ENCODE measurements at regions not wholly inside any gene's neighbourhood (a gene's known extent, or its start where the extent isn't known, plus 50 kb on each side); places are given as distances from the start of the nearest gene placed in this dataset.

DNA sequence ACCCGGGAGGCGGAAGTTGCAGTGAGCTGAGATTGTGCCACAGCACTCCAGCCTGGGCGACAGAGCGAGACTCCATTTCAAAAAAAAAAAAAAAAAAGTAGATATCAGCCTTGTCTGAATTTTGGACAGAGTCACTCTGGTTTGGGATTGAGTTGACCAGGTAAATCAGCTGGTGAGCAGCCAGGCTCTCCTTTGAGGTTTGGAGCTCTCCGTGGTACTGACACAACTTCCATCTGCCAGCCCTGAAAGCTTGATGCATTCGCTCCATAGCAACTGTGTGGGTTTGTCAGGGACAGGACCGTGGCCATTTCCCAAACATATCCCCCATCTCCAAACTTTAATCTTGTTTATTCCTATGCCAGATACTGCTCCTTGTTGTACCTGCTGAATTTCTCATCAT is 155.2 kb downstream of the DMRTA2 start (continued):
- TF ChIP-seq, protein P1, sequence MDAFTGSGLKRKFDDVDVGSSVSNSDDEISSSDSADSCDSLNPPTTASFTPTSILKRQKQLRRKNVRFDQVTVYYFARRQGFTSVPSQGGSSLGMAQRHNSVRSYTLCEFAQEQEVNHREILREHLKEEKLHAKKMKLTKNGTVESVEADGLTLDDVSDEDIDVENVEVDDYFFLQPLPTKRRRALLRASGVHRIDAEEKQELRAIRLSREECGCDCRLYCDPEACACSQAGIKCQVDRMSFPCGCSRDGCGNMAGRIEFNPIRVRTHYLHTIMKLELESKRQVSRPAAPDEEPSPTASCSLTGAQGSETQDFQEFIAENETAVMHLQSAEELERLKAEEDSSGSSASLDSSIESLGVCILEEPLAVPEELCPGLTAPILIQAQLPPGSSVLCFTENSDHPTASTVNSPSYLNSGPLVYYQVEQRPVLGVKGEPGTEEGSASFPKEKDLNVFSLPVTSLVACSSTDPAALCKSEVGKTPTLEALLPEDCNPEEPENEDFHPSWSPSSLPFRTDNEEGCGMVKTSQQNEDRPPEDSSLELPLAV (CRISPR knock-in tag; conservative IDR thresholded peaks at IDR 0.05; ENCODE audit: low read depth), result no peak
- 0 out of 2 replicates have a peak, but pooled peaks have one; percentile 20 for TF ChIP-seq ZNF777 (CRISPR knock-in tag; IDR thresholded peaks at IDR 0.05)
- TF ChIP-seq, protein P2, sequence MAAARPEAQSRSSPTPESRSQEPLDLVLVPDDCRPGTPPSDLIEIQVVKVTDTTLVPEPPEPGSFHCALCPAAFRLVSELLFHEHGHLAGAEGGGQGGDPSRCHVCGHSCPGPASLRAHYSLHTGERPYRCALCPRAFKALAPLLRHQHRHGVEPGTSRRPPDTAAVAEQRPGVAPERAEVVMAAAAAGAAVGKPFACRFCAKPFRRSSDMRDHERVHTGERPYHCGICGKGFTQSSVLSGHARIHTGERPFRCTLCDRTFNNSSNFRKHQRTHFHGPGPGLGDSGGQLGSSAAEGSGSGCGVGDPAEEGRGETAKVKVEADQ (CRISPR knock-in tag; IDR thresholded peaks at IDR 0.05; ENCODE audit: borderline replicate concordance), result no peak
- TF ChIP-seq BRCA1 (CRISPR knock-in tag; IDR thresholded peaks at IDR 0.05), result no peak
- TF ChIP-seq, protein P3, sequence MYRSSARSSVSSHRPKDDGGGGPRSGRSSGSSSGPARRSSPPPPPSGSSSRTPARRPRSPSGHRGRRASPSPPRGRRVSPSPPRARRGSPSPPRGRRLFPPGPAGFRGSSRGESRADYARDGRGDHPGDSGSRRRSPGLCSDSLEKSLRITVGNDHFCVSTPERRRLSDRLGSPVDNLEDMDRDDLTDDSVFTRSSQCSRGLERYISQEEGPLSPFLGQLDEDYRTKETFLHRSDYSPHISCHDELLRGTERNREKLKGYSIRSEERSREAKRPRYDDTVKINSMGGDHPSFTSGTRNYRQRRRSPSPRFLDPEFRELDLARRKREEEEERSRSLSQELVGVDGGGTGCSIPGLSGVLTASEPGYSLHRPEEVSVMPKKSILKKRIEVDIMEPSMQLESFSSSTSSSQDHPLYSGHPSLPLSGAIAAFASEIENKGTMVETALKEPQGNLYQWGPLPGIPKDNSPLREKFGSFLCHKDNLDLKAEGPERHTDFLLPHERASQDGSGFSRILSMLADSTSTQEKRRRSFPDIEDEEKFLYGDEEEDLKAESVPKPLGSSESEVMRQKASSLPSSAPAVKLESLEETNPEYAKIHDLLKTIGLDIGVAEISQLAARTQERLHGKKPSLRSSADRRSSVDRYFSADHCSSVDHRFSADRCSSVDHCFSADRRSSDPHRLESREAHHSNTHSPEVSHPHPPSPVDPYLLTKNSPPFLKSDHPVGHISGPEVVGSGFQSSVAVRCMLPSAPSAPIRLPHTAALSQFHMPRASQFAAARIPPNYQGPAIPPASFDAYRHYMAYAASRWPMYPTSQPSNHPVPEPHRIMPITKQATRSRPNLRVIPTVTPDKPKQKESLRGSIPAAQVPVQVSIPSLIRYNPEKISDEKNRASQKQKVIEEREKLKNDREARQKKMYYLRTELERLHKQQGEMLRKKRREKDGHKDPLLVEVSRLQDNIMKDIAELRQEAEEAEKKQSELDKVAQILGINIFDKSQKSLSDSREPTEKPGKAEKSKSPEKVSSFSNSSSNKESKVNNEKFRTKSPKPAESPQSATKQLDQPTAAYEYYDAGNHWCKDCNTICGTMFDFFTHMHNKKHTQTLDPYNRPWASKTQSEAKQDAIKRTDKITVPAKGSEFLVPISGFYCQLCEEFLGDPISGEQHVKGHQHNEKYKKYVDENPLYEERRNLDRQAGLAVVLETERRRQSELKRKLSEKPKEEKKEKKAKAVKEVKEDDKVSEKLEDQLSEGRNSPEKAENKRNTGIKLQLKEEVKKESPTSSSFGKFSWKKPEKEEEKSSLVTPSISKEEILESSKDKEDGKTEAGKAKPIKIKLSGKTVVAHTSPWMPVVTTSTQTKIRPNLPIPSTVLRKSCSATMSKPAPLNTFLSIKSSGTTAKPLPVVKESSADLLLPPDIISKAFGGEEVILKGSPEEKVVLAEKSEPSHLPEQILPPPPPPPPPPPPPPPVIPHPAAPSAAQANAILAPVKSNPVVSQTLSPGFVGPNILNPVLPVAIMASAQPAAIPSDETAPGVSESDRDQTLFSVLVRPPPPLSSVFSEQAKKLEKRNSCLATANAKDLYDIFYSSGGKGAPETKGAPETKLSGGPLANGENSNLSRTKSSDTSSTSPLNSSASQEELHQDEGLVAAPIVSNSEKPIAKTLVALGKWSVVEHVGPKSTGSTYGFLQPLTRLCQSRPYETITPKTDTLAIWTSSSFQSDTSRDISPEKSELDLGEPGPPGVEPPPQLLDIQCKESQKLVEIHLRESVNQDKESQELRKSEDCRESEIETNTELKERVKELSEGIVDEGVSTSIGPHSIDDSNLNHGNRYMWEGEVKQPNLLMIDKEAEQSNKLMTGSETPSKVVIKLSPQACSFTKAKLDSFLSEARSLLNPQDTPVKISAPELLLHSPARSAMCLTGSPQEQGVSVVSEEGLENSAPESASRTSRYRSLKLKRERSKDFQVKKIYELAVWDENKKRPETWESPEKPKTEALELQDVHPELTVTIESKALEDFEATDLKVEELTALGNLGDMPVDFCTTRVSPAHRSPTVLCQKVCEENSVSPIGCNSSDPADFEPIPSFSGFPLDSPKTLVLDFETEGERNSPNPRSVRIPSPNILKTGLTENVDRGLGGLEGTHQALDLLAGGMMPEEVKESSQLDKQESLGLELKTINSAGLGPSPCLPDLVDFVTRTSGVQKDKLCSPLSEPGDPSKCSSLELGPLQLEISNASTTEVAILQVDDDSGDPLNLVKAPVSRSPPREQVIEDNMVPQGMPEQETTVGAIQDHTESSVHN (CRISPR knock-in tag; IDR thresholded peaks at IDR 0.05), result no peak
- TF ChIP-seq, protein P4, sequence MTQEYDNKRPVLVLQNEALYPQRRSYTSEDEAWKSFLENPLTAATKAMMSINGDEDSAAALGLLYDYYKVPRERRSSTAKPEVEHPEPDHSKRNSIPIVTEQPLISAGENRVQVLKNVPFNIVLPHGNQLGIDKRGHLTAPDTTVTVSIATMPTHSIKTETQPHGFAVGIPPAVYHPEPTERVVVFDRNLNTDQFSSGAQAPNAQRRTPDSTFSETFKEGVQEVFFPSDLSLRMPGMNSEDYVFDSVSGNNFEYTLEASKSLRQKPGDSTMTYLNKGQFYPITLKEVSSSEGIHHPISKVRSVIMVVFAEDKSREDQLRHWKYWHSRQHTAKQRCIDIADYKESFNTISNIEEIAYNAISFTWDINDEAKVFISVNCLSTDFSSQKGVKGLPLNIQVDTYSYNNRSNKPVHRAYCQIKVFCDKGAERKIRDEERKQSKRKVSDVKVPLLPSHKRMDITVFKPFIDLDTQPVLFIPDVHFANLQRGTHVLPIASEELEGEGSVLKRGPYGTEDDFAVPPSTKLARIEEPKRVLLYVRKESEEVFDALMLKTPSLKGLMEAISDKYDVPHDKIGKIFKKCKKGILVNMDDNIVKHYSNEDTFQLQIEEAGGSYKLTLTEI (CRISPR knock-in tag; conservative IDR thresholded peaks at IDR 0.05), result no peak
- TF ChIP-seq ZNF841 (CRISPR knock-in tag; IDR thresholded peaks at IDR 0.05; ENCODE audit: borderline replicate concordance), result no peak
